ENCODE measurements at regions not wholly inside any gene's neighbourhood (a gene's known extent, or its start where the extent isn't known, plus 50 kb on each side); places are given as distances from the start of the nearest gene placed in this dataset.

- no peak for TF ChIP-seq ETS1 (IDR thresholded peaks at IDR 0.05)
Measured at GRCh38 chr10:59971915-59972314, 65.6 kb upstream of the CCDC6 start (continued).

GRCh38 chr10:59970396-59971368 is 64.3 kb upstream of the CCDC6 start:
- Mint-ChIP-seq H3K4me1 (peaks cover 14% of the 10 kb centered on the region), H3K27ac (no peak overlapping the region), H3K27me3 (ENCODE audit: insufficient read depth, low read depth, poor library complexity) (peaks cover 5% of the 10 kb centered on the region), H3K9me3 (peaks cover under 1% of the 10 kb centered on the region), H3K36me3 (ENCODE audit: low read depth) (peaks cover 2% of the 10 kb centered on the region; the same call in 2 of the 3 replicates), H3K4me3 (no peak overlapping the region)
- ATAC-seq: peak; percentile 93
- Histone ChIP-seq H3K4me2 (no peak overlapping the region), H3F3A (replicated peaks; ENCODE audit: low read depth) (no peaks in the 10 kb centered on the region), H2AFZ (peak overlapping the region; percentile 72), H4K20me1 (replicated peaks; ENCODE audit: insufficient read depth) (no peaks in the 10 kb centered on the region), H3K27ac (ENCODE audit: low read depth) (no peak overlapping the region), H3K4me1 (ENCODE audit: insufficient read depth) (peaks cover 16% of the 10 kb centered on the region; the same call in 1 of the 2 replicates), H3K27me3 (ENCODE audit: insufficient read depth) (no peaks in the 10 kb centered on the region), H3K79me2 (replicated peaks; ENCODE audit: insufficient read depth) (no peaks in the 10 kb centered on the region), H3K36me3 (ENCODE audit: insufficient read depth) (no peaks in the 10 kb centered on the region), H3K9me2 (ENCODE audit: insufficient read depth) (no peaks in the 10 kb centered on the region), H3K4me3 (no peak overlapping the region)
- peak; percentile 71 for DNase-seq (ENCODE audit: low spot score)
- TF ChIP-seq CREB1 (CRISPR knock-in tag; IDR thresholded peaks at IDR 0.05; ENCODE audit: low read depth) (no peak), ZNF331 (CRISPR knock-in tag; IDR thresholded peaks at IDR 0.05; ENCODE audit: low read depth) (no peak), STAT1 (IDR thresholded peaks at IDR 0.05; ENCODE audit: unreplicated experiment) (no peak), REST (IDR thresholded peaks at IDR 0.05; ENCODE audit: unreplicated experiment) (no peak), ZNF462 (CRISPR knock-in tag; IDR thresholded peaks at IDR 0.05) (no peak), CTCF (conservative IDR thresholded peaks at IDR 0.05; ENCODE audit: low read depth in 2 of 2) (peak; percentile 62 to 74), EZH2phosphoT487 (IDR thresholded peaks at IDR 0.05; ENCODE audit: unreplicated experiment) (no peak)

Measured in GM23338 (cell line).